Tibial nerve (tissue), 4 donors: ENCODE measurements at regions not wholly inside any gene's neighbourhood (a gene's known extent, or its start where the extent isn't known, plus 50 kb on each side); places are given as distances from the start of the nearest gene placed in this dataset.

Experiments
- DNase-seq, 2 donors: peaks; one replicate each; pipeline ENCODE4 v3.0.0-alpha.2; 2019; ENCODE audit warnings: low spot score in 2 of 2
- H3K27ac ChIP-seq, 4 donors: fragments of 200-600 bp; sonication (generic) in 3 of 4; one replicate each; pipeline ENCODE4 v1.5.1; 2017 to 2019; ENCODE audit warnings: mild to moderate bottlenecking in 1 of 4
- H3K27me3 ChIP-seq, 2 donors: fragments of 200-600 bp; sonication (generic) in 1 of 2; one replicate each; pipeline versions ENCODE4 v1.5.1 to v1.6.0; 2017 to 2019
- H3K36me3 ChIP-seq, 3 donors: fragments of 200-600 bp; sonication (generic); one replicate each; pipeline ENCODE4 v1.5.1; 2018 to 2019
- H3K4me1 ChIP-seq, 4 donors: fragments of 200-600 bp; sonication (generic) in 3 of 4; one replicate each; pipeline ENCODE4 v1.5.1; 2017 to 2019
- H3K4me3 ChIP-seq, 4 donors: fragments of 200-600 bp; sonication (generic) in 3 of 4; one replicate each; pipeline ENCODE4 v1.5.1; 2017 to 2019; ENCODE audit warnings: mild to moderate bottlenecking in 1 of 4, moderate library complexity in 1 of 4
- H3K9me3 ChIP-seq, 4 donors: fragments of 200-600 bp; sonication (generic) in 3 of 4; one replicate each; pipeline ENCODE4 v1.5.1; 2017 to 2019
- EP300 ChIP-seq, 2 donors: sonication (generic); formaldehyde crosslinking; IDR thresholded peaks; one replicate each; pipeline ENCODE4 v1.6.1; 2017; ENCODE audit warnings: antibody characterized with exemption in 2 of 2, mild to moderate bottlenecking in 1 of 2
- POLR2A ChIP-seq, 2 donors: fragments of 450-650 bp; IDR thresholded peaks; one replicate each; pipeline ENCODE4 v1.6.1; 2017; ENCODE audit warnings: antibody characterized with exemption in 2 of 2, mild to moderate bottlenecking in 2 of 2, moderate library complexity in 2 of 2
- WGBS, 2 donors: methylation state at CpG; one replicate each; pipeline ENCODE4 v1.1.5; 2018; 5-methylcytosine and 5-hydroxymethylcytosine counted together
- TF ChIP-seq, protein P1 (sequence below), 5 experiments: fragments of 200-600 bp in 3 of 5; fragments of 450-650 bp in 2 of 5; sonication (generic) in 3 of 5; IDR thresholded peaks; one replicate each; pipeline ENCODE4 v1.5.1; 2016 to 2019; ENCODE audit warnings: antibody characterized with exemption in 5 of 5, mild to moderate bottlenecking in 3 of 5, moderate library complexity in 2 of 5

DNA sequence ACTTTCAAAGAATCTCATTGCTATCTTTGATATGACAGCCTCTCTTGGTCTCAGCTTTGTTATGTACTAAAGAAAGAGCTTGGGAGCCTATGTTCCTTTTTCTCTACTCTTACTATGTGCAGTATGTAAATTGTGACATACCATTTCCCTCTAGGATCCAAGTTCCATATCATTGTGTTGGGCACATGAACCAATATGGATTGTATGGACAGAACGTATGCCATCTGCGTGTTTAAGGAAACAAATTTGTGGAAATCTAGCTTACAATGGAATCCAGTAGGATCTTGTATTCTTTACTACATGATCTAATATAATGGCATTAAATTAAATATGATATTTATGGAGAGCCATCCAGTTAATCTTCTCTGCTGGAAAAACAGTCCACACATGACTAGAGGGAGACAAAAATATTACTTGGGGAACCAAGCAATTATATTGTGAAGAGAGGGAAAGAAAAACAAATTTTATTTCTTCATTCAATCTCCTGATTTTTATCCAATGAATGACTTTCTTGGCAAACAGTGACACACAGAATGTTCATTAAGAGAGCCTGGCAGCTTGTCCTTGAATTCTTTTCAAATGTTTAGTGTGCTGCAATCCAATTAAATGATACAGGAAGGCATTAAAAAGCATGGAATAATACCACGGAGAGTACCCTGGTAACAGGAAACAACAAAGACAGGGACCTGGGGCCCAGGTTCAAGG is 106.5 kb upstream of the DAB1 start:
- no peaks in the 10 kb centered on the region for H3K27me3 ChIP-seq
- DNase-seq: no peak
- no peak overlapping the region for H3K27ac ChIP-seq
- TF ChIP-seq POLR2A (IDR thresholded peaks at IDR 0.05) (no peak), EP300 (IDR thresholded peaks at IDR 0.05) (no peak)
- TF ChIP-seq, protein P1, sequence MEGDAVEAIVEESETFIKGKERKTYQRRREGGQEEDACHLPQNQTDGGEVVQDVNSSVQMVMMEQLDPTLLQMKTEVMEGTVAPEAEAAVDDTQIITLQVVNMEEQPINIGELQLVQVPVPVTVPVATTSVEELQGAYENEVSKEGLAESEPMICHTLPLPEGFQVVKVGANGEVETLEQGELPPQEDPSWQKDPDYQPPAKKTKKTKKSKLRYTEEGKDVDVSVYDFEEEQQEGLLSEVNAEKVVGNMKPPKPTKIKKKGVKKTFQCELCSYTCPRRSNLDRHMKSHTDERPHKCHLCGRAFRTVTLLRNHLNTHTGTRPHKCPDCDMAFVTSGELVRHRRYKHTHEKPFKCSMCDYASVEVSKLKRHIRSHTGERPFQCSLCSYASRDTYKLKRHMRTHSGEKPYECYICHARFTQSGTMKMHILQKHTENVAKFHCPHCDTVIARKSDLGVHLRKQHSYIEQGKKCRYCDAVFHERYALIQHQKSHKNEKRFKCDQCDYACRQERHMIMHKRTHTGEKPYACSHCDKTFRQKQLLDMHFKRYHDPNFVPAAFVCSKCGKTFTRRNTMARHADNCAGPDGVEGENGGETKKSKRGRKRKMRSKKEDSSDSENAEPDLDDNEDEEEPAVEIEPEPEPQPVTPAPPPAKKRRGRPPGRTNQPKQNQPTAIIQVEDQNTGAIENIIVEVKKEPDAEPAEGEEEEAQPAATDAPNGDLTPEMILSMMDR (IDR thresholded peaks at IDR 0.05): no peak
- H3K4me1 ChIP-seq: no peaks in the 10 kb centered on the region
- no peaks in the 10 kb centered on the region for H3K36me3 ChIP-seq
- H3K9me3 ChIP-seq: peaks cover 0 to 12% (median 0%) of the 10 kb centered on the region in 4 donors
- H3K4me3 ChIP-seq: no peak overlapping the region
- 76 to 85% methylated on average over 3 of the region's 3 CpGs for WGBS, 2 donors

DNA sequence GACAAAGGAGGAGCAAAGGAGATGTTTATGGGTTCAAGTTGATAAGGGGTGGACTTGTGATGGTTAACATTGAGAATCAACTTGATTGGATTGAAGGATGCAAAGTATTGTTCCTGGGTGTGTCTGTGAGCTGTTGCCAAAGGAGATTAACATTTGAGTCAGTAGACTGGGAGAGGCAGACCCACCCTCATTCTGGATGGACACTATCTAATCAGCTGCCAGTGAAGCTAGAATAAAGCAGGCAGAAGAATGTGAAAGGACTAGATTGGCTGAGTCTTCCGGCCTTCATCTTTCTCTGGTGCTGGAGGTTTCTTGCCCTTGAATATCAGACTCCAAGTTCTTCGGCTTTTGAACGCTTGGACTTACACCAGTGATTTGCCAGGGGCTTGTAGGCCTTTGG is 98.7 kb upstream of the DAB1 start:
- Histone ChIP-seq H3K4me1 (no peaks in the 10 kb centered on the region), H3K36me3 (no peaks in the 10 kb centered on the region), H3K27me3 (no peaks in the 10 kb centered on the region), H3K4me3 (no peak overlapping the region), H3K9me3 (no peaks in the 10 kb centered on the region), H3K27ac (no peak overlapping the region)
- TF ChIP-seq, protein P1 (IDR thresholded peaks at IDR 0.05): no peak
- no peak for TF ChIP-seq POLR2A (IDR thresholded peaks at IDR 0.05)
- TF ChIP-seq EP300 (IDR thresholded peaks at IDR 0.05): no peak
- DNase-seq: no peak
- WGBS, 2 donors: 82 to 85% methylated on average over 3 of the region's 3 CpGs

DNA sequence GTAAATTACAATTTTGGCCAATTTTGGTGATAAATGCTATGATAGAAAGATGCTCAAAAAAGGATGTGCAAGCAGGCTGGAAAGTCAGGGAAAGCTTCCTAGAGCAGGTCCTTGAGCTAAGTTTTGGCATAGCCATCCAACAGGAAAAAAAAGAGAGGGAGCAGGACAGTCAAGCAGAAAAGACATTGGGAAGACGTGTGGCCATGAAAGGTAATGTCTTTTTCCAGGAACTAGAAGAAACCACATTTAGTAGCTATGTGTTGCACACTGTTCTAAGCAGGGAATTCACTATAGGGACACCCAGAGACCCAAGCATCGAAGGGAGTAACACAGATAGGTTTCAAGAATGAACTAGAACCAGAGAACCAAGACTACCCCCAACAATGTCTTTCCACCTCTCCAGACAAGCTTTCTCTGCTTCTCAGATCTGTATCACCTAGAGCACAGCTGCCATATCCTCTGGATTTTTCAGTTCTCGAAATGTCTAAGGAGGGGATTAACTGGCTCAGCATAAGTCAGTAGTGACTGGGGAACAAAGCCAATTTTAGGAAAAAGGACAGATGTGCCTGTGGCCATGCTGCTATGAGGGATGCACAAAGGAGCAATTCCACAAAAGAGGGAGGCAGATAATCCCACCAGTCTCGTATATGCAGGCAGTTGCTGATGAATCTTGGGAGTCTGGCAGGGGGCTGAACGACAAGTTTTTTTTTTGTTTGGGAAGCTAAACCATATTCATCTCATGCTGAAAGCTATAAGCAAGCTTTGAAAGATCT is 97.1 kb upstream of the DAB1 start:
- Histone ChIP-seq H3K36me3 (no peaks in the 10 kb centered on the region), H3K4me1 (no peaks in the 10 kb centered on the region), H3K27me3 (no peaks in the 10 kb centered on the region), H3K27ac (no peak overlapping the region), H3K4me3 (no peak overlapping the region), H3K9me3 (no peaks in the 10 kb centered on the region)
- no peak for TF ChIP-seq POLR2A (IDR thresholded peaks at IDR 0.05)
- TF ChIP-seq, protein P1 (IDR thresholded peaks at IDR 0.05): no peak
- TF ChIP-seq EP300 (IDR thresholded peaks at IDR 0.05): no peak
- WGBS, 2 donors: 64 to 69% methylated on average over 5 of the region's 5 CpGs
- DNase-seq: no peak

DNA sequence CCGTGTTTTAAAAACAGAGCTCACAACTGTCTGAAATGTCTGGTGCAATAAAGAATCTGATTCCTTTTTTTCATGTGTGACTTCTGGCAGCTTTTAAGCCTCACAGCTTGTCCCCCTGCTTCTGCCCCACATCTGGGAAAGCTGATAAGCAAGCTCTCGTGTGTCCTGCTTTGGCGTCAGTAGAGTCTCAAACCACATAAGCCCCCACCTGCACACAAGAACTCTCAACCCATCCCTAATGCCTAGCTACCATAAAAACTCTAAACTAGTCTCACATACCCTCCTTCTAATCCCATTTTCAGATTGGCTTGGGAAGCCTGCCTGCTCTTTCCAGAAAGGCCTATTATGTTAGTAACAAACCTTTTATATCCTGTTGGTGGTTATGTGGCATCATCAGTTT is 94.6 kb upstream of the DAB1 start:
- H3K36me3 ChIP-seq: no peaks in the 10 kb centered on the region
- H3K4me1 ChIP-seq: no peaks in the 10 kb centered on the region
- TF ChIP-seq EP300 (IDR thresholded peaks at IDR 0.05) (no peak), POLR2A (IDR thresholded peaks at IDR 0.05) (no peak)
- TF ChIP-seq, protein P1 (IDR thresholded peaks at IDR 0.05): no peak
- H3K27ac ChIP-seq: no peak overlapping the region
- 66 to 73% methylated on average over 3 of the region's 3 CpGs for WGBS, 2 donors
- H3K27me3 ChIP-seq: no peaks in the 10 kb centered on the region
- H3K9me3 ChIP-seq: no peaks in the 10 kb centered on the region
- H3K4me3 ChIP-seq: no peak overlapping the region
- DNase-seq: no peak
